ENCODE measurements at regions not wholly inside any gene's neighbourhood (a gene's known extent, or its start where the extent isn't known, plus 50 kb on each side); places are given as distances from the start of the nearest gene placed in this dataset.

DNA sequence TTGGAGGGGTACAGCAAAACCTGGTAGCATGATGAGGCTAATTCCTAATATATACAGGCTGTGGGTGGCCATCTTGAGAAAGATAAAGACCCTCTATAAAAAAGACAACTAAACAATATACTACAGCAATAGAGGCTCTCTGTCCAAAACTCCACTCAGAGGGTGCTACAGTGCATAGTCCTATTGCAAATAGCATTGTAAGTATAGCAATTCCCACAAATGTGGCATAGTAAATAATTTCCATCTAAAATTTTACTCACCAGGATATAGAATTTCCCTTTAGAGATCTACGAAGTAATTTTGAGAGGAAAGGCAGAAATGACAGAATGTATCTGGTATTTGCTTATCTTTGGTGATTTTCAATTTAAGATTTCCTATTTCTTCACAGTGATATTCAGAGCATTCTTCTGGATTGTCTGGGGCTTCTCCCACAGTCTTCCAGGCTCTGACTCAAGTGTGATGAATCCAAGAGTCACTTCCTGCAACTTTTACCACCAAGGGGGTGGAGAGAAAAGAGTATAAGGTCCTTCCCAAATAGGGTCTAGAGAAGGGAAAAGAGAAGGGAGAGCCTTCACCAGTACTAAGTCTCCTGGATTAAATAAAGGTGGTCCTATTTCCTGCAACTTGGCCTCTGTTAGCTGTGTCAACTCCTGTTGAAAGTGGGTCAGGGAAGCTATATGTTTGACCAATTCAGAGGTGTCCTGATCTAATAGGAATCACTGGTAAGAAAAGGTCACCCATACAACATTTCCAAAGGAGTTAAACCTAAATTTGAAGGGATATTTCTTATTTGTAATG lies 1054.7 kb upstream of the CNTN5 start:
- TF ChIP-seq EZH2phosphoT487 (conservative IDR thresholded peaks at IDR 0.05; ENCODE audit: low read length), result no peak
- TF ChIP-seq, protein P1, sequence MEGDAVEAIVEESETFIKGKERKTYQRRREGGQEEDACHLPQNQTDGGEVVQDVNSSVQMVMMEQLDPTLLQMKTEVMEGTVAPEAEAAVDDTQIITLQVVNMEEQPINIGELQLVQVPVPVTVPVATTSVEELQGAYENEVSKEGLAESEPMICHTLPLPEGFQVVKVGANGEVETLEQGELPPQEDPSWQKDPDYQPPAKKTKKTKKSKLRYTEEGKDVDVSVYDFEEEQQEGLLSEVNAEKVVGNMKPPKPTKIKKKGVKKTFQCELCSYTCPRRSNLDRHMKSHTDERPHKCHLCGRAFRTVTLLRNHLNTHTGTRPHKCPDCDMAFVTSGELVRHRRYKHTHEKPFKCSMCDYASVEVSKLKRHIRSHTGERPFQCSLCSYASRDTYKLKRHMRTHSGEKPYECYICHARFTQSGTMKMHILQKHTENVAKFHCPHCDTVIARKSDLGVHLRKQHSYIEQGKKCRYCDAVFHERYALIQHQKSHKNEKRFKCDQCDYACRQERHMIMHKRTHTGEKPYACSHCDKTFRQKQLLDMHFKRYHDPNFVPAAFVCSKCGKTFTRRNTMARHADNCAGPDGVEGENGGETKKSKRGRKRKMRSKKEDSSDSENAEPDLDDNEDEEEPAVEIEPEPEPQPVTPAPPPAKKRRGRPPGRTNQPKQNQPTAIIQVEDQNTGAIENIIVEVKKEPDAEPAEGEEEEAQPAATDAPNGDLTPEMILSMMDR (IDR thresholded peaks at IDR 0.05; ENCODE audit: insufficient read depth, low read length, poor library complexity, severe bottlenecking), result no peak
- Histone ChIP-seq H3K9me3 (ENCODE audit: insufficient read depth, low read length) (no peaks in the 10 kb centered on the region), H3K9me2 (replicated peaks; ENCODE audit: insufficient read depth, low read length) (no peaks in the 10 kb centered on the region), H4K20me1 (ENCODE audit: low read depth, low read length) (no peaks in the 10 kb centered on the region), H3K4me2 (ENCODE audit: low read depth, low read length, poor library complexity, severe bottlenecking) (no peak overlapping the region), H3K27me3 (ENCODE audit: low read length) (no peaks in the 10 kb centered on the region), H3K27ac (ENCODE audit: low read depth, low read length) (no peak overlapping the region), H3F3A (ENCODE audit: insufficient read depth) (no peaks in the 10 kb centered on the region), H3K9ac (ENCODE audit: low read length) (no peak overlapping the region), H3K4me3 (ENCODE audit: insufficient read depth, low read length, poor library complexity, severe bottlenecking) (no peak overlapping the region), H2AFZ (ENCODE audit: low read depth, low read length, severe bottlenecking) (no peak overlapping the region), H3K79me2 (ENCODE audit: insufficient read depth, low read length) (no peaks in the 10 kb centered on the region), H3K36me3 (ENCODE audit: low read length) (no peaks in the 10 kb centered on the region)

DNA sequence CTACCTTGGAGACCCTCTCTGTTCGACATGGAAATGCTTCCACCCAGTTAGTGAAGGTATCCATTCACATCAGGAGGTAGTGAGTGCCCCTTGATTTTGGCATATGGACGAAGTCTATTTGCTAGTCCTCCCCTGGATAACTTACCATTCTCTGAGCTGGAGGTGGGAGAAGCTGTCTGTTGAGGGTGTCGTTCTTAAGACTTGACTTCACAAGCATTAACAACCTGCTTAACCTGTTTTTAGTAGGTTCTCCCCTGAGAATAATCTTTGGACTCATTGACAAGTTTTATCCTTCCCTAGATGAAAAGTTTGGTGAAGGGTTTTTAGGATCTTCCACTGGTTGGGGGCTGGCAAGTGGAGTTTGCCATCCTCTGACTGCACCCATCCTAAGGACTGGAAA lies 1053.8 kb upstream of the CNTN5 start:
- Histone ChIP-seq H3K27ac (ENCODE audit: low read depth, low read length) (no peak overlapping the region), H3K79me2 (ENCODE audit: insufficient read depth, low read length) (no peaks in the 10 kb centered on the region), H3F3A (ENCODE audit: insufficient read depth) (no peaks in the 10 kb centered on the region), H3K4me3 (ENCODE audit: insufficient read depth, low read length, poor library complexity, severe bottlenecking) (no peak overlapping the region), H3K9me2 (replicated peaks; ENCODE audit: insufficient read depth, low read length) (no peaks in the 10 kb centered on the region), H3K9ac (ENCODE audit: low read length) (no peak overlapping the region), H3K4me2 (ENCODE audit: low read depth, low read length, poor library complexity, severe bottlenecking) (no peak overlapping the region), H3K36me3 (ENCODE audit: low read length) (no peaks in the 10 kb centered on the region), H2AFZ (ENCODE audit: low read depth, low read length, severe bottlenecking) (no peak overlapping the region), H3K9me3 (ENCODE audit: insufficient read depth, low read length) (no peaks in the 10 kb centered on the region), H3K27me3 (ENCODE audit: low read length) (no peaks in the 10 kb centered on the region), H4K20me1 (ENCODE audit: low read depth, low read length) (no peaks in the 10 kb centered on the region)
- TF ChIP-seq, protein P1 (IDR thresholded peaks at IDR 0.05; ENCODE audit: insufficient read depth, low read length, poor library complexity, severe bottlenecking), result no peak
- no peak for TF ChIP-seq EZH2phosphoT487 (conservative IDR thresholded peaks at IDR 0.05; ENCODE audit: low read length)

DNA sequence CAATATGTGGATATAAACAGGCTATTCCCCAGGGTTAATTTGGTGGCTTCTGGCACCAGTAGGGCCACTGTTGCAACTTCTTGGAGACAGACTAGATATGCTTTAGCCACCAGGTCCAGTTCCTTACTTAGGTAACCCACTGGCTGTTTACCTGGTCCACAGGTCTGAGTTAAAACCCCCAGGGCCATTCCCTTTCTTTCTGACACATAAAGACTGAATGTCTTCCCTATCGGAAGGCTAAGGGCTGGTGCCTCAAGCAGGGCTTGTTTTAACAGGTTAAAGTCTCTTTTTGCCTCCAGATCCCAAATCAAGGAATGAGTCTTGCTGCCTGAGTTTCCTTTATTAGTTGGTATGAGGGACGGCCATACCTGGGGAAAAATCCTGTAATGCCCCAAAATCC lies 1052.7 kb upstream of the CNTN5 start:
- Histone ChIP-seq H3K79me2 (ENCODE audit: insufficient read depth, low read length) (no peaks in the 10 kb centered on the region), H4K20me1 (ENCODE audit: low read depth, low read length) (no peaks in the 10 kb centered on the region), H3K36me3 (ENCODE audit: low read length) (no peaks in the 10 kb centered on the region), H3K27me3 (ENCODE audit: low read length) (no peaks in the 10 kb centered on the region), H2AFZ (ENCODE audit: low read depth, low read length, severe bottlenecking) (no peak overlapping the region), H3K27ac (ENCODE audit: low read depth, low read length) (no peak overlapping the region), H3K4me2 (ENCODE audit: low read depth, low read length, poor library complexity, severe bottlenecking) (no peak overlapping the region), H3K9me2 (replicated peaks; ENCODE audit: insufficient read depth, low read length) (no peaks in the 10 kb centered on the region), H3F3A (ENCODE audit: insufficient read depth) (no peaks in the 10 kb centered on the region), H3K9me3 (ENCODE audit: insufficient read depth, low read length) (no peaks in the 10 kb centered on the region), H3K4me3 (ENCODE audit: insufficient read depth, low read length, poor library complexity, severe bottlenecking) (no peak overlapping the region), H3K9ac (ENCODE audit: low read length) (no peak overlapping the region)
- TF ChIP-seq, protein P1 (IDR thresholded peaks at IDR 0.05; ENCODE audit: insufficient read depth, low read length, poor library complexity, severe bottlenecking), result no peak
- no peak for TF ChIP-seq EZH2phosphoT487 (conservative IDR thresholded peaks at IDR 0.05; ENCODE audit: low read length)
